GM19455 (cell line): ENCODE measurements at regions not wholly inside any gene's neighbourhood (a gene's known extent, or its start where the extent isn't known, plus 50 kb on each side); places are given as distances from the start of the nearest gene placed in this dataset.
"Not testable (repeated sequence)": the region's sequence is repeated elsewhere in the genome, so short reads cannot be mapped to it uniquely, and the experiment has no call there.

Experiments used
- ATAC-seq: cut with Tn5 transposase; IDR thresholded peaks from one replicate; pipeline ENCODE4 v1.9.1; 2021; ENCODE audit not compliant: unreplicated experiment

DNA sequence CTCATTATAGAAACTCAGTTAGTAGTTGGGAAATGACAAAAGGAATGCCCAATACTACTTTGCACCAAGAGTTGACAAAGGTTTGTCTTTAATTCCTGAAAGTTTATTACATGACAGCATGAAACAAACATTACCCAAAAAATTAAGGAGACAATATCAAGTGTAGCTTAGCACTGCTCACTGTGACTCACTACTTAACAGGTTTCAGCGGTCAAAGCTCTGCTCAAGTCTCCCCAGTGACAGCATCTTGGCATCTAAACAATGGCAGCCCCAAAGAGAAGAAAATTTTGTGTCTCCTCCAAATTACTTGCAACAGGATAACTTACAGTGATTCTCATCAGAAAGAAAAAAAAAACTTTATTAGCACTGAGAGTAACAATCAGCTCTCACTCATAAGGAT is 1030.2 kb downstream of the EFNA5 start:
- ATAC-seq, result no peak

DNA sequence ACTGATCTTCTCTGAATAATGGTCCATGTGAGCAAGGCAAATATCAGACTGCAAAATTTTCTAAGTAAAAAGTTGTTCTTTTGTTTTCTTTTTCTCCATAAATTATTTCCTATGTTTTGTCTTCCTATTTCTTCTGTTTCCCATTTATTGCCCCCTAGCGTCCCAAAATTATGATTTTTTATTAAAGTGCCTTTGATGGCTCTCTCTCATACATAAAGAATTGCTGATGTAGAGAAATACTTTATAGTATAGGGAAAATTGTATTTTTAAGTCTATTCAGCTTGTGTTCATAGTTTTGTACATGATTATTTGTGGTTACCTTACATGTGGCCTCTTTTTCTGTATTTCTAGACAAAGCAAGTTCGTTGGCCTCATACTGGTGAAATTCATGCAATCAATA is 1031.2 kb downstream of the EFNA5 start:
- no peak for ATAC-seq

DNA sequence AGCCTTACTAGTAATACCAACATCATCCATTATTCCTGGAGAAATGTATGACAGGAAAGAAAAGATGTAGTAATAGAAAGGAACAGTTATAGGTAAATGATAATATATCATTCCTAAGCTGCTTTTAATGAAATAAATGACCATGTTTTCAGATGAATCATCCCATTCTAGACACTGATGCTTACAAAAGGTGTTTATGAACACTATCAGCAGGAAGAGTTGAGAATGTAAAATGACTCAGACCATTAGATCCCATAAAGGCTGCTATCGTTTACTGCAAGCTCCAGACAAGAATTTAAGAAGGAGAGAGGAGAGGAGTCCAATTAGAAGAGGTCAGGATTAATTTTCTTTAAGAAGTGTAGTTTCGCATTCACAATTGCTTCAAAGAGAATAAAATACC is 1033.5 kb downstream of the EFNA5 start:
- no peak for ATAC-seq

DNA sequence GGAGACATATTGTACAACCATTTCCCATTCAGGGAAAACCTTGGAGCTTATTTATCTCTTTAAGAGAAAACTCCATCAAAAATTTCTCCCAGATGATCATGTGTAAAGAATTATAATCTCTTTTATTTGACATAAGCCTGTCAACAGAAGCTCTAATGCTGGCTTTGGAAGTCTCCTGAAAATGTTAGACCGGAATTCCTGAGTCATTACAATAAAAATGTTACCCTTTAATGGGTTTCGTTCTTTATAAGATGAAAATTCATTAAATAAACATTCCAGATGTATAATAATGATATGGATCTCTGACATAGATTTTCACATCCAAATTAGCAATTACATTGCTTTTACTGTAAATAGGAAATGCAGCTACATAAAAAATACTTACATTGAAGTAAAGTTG is 1036.4 kb downstream of the EFNA5 start:
- no peak for ATAC-seq

DNA sequence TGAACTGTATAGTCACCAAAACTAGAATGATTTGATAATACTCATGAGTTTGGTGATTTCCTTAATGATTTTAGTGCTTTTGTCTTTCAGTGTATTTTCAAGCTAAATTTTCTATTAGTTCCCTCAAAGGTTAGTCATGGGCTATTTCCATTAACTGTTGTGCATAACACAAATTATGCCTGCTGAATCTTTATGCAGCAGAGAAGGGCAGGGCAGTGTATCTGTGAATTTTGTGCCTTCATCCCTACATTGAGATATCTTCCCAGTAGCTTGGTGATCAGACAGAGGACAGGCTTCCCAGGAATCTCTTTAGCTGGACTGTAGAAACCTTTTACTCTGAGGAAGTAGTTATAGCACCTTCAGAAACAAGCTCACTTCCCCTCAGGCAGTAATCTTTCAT is 1036.9 kb downstream of the EFNA5 start:
- no peak for ATAC-seq

DNA sequence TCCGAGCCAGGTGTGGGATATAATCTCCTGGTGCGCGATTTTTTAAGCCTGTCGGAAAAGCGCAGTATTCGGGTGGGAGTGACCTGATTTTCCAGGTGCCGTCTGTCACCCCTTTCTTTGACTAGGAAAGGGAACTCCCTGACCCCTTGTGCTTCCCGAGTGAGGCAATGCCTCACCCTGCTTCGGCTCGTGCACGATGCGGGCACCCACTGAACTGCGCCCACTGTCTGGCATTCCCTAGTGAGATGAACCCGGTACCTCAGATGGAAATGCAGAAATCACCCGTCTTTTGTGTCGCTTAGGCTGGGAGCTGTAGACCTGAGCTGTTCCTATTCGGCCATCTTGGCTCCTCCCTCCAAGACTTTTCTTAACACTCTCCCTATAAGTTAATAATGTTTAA is 1042.3 kb downstream of the EFNA5 start:
- not testable (repeated sequence) for ATAC-seq

- no peak for ATAC-seq
Measured at GRCh38 chr5:106610041-106610440, 1060.7 kb downstream of the EFNA5 start.

- ATAC-seq, result no peak
Measured at GRCh38 chr5:106601620-106602019, 1069.1 kb downstream of the EFNA5 start.

DNA sequence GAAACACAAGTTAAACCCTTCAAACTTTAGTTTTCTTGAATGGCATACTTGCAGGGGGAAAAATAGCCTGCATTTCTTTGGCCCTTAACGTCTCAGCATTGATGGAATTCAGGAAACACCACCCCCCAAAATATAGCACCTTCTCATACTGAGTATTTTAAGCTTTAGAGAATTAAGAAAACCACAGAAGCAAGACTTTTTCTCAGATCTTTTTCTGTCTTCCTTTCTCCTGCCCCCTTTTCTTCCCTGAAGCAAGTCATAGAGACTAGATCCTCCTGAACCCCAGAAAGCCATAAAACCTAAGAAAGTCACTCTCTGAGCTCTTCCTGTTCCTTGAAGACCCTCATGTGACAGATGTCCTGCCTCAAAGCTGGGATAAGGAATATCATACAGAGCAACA is 1069.9 kb downstream of the EFNA5 start:
- ATAC-seq, result no peak

- ATAC-seq, result no peak
Measured at GRCh38 chr5:106595864-106596263, 1074.9 kb downstream of the EFNA5 start.

- no peak for ATAC-seq
Measured at GRCh38 chr5:106584268-106584667, 1086.5 kb downstream of the EFNA5 start.

GRCh38 chr5:106578736-106579135 is 1092.0 kb downstream of the EFNA5 start:
- no peak for ATAC-seq

DNA sequence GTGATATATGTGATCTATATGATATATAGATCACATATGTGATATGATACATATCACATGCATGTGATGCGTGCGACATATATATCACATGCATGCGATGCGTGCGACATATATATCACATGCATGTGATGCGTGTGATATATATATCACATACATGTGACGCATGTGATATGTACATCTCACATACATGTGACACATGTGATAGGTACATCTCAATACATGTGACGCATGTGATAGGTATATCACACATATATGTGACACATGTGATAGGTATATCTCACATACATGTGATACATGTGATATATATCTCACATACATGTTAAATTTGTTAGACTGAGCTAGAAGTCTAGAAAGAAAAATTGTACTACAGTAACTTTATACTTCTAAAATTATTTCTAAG is 1095.9 kb downstream of the EFNA5 start:
- no peak for ATAC-seq

DNA sequence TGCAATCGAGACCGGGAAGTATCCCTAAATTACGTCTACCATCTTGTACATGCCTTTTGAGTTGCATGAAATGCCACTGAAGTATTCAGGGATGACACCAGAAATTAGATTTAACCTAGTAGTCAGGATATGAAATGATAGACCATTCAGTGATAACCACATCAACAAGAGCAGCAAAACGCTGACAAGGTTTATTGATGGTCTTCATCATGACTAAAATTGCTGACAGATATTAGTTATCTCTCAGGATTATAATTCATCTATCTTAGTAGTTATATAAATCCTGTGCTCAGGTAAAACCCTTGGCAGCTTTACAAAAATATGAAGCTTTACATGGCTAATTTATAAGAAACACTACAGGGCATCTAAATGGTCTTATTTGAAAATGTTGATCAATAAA is 1104.7 kb downstream of the EFNA5 start:
- ATAC-seq, result no peak

DNA sequence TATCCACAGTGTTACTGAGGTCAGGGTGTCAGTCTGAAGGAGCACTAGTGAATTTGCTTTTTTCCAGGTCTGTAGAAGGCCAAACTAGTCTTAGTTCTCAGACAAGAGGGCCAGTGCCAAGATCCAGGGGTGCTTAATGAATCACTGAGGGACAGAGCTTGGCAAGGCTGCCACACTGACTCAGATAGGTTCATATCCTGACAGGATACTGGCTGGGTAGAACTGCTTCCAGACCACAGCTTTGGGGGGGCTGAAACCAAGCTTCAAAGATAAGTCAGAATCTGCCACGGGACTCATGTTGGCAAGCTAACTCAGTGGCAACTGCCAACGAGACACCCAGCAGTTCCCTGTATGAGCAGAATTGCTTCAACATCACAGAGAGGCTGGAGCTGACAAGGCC is 1125.4 kb downstream of the EFNA5 start:
- no peak for ATAC-seq

GRCh38 chr5:106543330-106543729 is 1127.4 kb downstream of the EFNA5 start:
- no peak for ATAC-seq

GRCh38 chr5:106530150-106530549 is 1140.6 kb downstream of the EFNA5 start:
- ATAC-seq, result no peak

DNA sequence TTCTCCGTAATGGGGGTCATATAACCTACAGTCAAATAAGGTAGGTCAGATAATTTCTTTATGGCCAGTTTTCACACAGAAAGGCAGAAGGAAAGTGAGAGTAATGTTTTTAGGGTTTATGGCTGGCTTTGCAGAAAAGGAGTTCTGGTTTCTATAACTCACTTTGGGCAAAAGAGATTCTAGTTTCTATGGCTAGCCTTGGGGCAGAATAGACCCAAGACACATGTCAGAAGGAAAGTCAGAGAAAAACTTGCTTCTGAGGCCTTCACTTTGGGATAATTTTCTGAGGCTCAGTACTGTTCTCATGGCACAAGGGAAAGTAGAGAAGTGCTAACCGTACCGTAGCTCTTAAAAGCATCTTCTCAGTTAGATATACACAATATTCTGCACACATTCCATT is 1145.3 kb downstream of the EFNA5 start:
- no peak for ATAC-seq

DNA sequence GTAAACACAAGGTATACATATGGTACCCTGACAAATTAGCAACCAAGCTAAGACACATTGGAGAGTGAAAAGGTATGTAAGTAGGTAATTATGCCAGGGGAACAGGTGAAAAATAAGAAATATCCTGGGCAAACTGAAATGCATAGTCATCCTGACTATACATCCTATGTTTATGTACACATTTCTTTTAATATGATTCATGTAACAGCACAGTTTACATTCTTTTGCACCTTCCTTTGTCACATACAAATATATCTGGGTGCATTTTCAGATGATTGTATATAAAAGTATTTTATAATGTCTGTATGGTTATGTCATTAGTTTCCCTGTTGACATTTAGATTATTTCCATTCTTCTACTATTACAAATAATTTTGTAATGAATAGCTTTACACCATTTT is 1146.9 kb downstream of the EFNA5 start:
- ATAC-seq, result no peak

DNA sequence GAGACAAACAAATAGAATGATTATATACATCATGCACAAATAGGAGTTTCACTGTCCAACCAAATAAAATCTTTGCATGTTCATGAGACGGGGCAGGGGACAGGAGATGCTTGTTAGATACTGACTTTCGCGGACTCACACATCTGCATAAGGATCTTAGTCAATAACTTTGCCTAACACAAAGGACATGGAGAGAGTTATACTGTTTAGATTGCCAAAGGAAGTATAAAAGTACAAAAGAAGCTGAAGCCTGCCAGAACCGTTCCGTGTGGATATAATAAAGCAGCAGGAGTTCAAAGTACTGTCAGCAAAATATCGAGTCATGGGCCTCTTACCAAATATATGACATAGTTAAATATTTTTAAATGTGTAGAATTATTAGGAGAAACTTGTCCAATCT is 1148.4 kb downstream of the EFNA5 start:
- no peak for ATAC-seq

- ATAC-seq, result no peak
Measured at GRCh38 chr5:106521701-106522100, 1149.0 kb downstream of the EFNA5 start.

GRCh38 chr5:106510321-106510720 is 1160.4 kb downstream of the EFNA5 start:
- ATAC-seq, result no peak

DNA sequence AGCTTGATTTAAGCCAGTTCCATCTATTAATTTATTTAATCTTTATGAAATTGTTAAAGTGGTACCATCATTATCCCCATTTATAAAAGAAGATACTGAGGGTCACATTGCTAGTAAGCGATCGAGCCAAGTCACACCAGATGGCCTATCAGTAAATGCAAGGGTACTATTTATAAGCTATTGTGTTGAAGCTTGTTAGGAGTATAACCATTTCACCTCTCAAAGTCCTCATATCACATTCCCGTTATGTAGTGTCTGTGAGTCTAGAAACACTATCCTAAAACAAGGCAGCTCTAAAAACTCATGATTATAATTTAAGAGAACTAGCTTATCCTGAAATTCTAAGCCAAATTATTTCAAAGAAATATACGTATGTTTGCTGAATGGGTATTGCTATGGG is 1161.8 kb downstream of the EFNA5 start:
- ATAC-seq, result no peak

DNA sequence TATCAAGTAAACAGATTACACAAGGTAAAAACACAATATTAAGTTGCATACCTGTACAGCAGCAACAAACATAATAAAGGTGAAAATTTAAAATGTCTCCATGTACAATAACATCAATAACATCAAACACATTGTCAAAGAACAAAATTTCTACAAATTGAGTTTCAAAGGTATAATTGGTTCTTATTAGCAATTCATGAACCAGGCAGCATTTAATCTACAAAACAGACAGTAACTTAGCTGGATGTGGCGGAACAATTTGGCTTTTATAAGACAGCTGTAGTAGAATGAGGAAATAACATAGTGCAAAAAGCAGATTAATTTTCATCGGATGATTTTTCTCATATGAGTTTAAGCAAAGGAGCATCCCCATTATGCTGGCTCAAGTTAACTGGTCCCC is 1176.8 kb downstream of the EFNA5 start:
- ATAC-seq, result no peak
